HUES48 (cell line): ENCODE measurements at regions not wholly inside any gene's neighbourhood (a gene's known extent, or its start where the extent isn't known, plus 50 kb on each side); places are given as distances from the start of the nearest gene placed in this dataset.

ENCODE experiments used
- H3K27ac ChIP-seq: one replicate; pipeline ENCODE4 v1.7.0; 2013; ENCODE audit warnings: low read depth, low read length, inconsistent platforms
- H3K27me3 ChIP-seq: 2 replicates; pipeline ENCODE4 v1.6.1; 2013; ENCODE audit warnings: mild to moderate bottlenecking, low read length; ENCODE audit not compliant: control insufficient read depth, insufficient read depth
- H3K36me3 ChIP-seq: 2 replicates; pipeline ENCODE4 v1.6.1; 2013; ENCODE audit warnings: low read length; ENCODE audit not compliant: control insufficient read depth, insufficient read depth
- H3K4me1 ChIP-seq: 2 replicates; pipeline ENCODE4 v1.6.1; 2013; ENCODE audit warnings: mild to moderate bottlenecking, low read length; ENCODE audit not compliant: control insufficient read depth, insufficient read depth
- H3K4me3 ChIP-seq: 2 replicates; pipeline ENCODE4 v1.5.1; 2013; ENCODE audit warnings: mild to moderate bottlenecking, low read depth, low read length
- H3K9ac ChIP-seq: 2 replicates; pipeline ENCODE4 v1.6.1; 2013; ENCODE audit warnings: mild to moderate bottlenecking, low read depth, low read length, moderate library complexity
- H3K9me3 ChIP-seq: 2 replicates; pipeline ENCODE4 v1.6.1; 2013; ENCODE audit warnings: low read length; ENCODE audit not compliant: control insufficient read depth, insufficient read depth

DNA sequence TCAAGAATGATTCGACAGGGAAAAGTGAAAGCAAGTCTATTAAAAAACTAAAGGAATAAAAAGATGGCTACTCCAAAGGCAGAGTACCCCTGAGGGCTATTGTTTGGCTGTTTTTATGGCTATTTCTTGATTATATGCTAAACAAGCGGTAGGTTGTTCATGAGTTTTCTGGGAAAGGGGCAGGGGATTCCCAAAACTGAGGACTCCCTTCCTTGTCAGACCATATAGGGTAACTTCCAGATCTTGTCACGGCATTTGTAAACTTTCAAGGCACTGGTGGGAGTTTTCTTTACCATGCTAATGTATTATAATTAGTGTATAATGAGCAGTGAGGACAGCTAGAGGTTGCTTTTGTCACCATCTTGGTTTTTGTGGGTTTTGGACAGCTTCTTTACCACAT lies 474.9 kb upstream of the MC4R start:
- H3K9ac ChIP-seq = no peak overlapping the region
- no peaks in the 10 kb centered on the region for H3K36me3 ChIP-seq
- H3K27me3 ChIP-seq = no peaks in the 10 kb centered on the region
- no peaks in the 10 kb centered on the region for H3K9me3 ChIP-seq
- H3K4me1 ChIP-seq = peaks cover 11% of the 10 kb centered on the region; the same call in 1 of the 2 replicates
- no peak overlapping the region for H3K27ac ChIP-seq
- H3K4me3 ChIP-seq = no peak overlapping the region

DNA sequence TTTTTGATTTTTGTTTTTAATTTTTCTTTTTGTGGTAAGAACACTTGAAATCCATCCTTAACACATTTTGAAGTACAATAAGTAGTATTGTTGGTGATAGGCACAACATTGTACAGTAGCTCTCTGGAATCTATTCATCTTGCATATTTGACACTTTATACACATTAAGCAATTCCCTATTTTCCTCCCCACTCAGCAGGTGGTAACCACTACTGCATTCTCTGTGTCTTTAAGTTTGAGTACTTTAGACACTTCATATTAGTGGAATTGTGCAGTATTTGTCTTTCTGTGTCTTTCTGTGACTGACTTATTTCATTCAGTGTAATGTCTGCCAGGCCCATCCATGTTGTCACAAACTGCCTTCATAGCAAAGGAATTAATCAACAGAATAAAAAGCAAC lies 471.7 kb upstream of the CDH20 start:
- no peaks in the 10 kb centered on the region for H3K27me3 ChIP-seq
- no peak overlapping the region for H3K27ac ChIP-seq
- no peaks in the 10 kb centered on the region; the same call in 1 of the 2 replicates for H3K4me1 ChIP-seq
- no peaks in the 10 kb centered on the region for H3K36me3 ChIP-seq
- H3K9ac ChIP-seq = no peak overlapping the region
- H3K9me3 ChIP-seq = no peaks in the 10 kb centered on the region
- H3K4me3 ChIP-seq = no peak overlapping the region

DNA sequence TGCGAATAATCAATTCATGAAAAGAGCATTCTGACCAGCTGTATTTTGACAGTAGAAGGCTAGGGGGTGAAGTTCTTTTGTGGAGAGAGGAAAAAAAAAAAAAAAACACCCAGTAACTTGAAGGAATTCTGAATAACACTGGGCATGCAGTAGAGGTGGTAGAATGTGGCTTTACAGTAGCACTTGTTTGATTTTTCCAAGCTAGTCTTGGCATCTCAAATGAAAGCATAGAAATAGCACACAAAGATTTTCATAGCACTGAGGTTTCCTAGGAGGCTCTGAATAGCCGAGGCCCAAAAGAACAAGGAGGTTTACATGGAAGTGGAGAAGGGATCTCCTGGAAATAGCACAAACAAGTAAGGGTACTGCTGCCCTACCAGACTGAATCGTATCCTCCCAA lies 470.2 kb upstream of the CDH20 start:
- Histone ChIP-seq H3K4me1 (no peaks in the 10 kb centered on the region; the same call in 1 of the 2 replicates), H3K27ac (no peak overlapping the region), H3K4me3 (no peak overlapping the region), H3K36me3 (no peaks in the 10 kb centered on the region), H3K27me3 (no peaks in the 10 kb centered on the region), H3K9me3 (no peaks in the 10 kb centered on the region), H3K9ac (no peak overlapping the region)

DNA sequence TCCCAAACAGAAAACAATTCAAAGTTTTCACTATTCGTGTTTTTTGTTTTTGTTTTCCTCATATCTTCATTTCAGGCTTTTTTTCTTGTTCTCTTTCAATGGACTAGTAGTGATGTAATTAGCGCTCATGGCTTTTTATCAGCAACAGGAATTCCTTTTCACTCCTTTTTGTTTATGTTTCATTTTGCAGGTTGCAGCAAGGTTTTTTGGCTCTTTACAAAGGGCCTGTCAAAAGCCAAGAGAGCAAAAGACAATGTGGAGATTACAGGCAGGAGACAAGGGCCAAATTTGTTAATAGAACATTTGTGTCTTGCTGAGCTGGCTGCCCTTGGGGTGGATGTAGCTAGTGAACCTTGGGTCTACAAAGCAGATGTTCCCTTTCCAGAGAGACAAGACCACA lies 467.4 kb upstream of the CDH20 start:
- H3K4me1 ChIP-seq = no peaks in the 10 kb centered on the region
- no peaks in the 10 kb centered on the region for H3K9me3 ChIP-seq
- no peak overlapping the region for H3K9ac ChIP-seq
- no peaks in the 10 kb centered on the region for H3K27me3 ChIP-seq
- no peak overlapping the region for H3K27ac ChIP-seq
- no peaks in the 10 kb centered on the region for H3K36me3 ChIP-seq
- H3K4me3 ChIP-seq = no peak overlapping the region

DNA sequence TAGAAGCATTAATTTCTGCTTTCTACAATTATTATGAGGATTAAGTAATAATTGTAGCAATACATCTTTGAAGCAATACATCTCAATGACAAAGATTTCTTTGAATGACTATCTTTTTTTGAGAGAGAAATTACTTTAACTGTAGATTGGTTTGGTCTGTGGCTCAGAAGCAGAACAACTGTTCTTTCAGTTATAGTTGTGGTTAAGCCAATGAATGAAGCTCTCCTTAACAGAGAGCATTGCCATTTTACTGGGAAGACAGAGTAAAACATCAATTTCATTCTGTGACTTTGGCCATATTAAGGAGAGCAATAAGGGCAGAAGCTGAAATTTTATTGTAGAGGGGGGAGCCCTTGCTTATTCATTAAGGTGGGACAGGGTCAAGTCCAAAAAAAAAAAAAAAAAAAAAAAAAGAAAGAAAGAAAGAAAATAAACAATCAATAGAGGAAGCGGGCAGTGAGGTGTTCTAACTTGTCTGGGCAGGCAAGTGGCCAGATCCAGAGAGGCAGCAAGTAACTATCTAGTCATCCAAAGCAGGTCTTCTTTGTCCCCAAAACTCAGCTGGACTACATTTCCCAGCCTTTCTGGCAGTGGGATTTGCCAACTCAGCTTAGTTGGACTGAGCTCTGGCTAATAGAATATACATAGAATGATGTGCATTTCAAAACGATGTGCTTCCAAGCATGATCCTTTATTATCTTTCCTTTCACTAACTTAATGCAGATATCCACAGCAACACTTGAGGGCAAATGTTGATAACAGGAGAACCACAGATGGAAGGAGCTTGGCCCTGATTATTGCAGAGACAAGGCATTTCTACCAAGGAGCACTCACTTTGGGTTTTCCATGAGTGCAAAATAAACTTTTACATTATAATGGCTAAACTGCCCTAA lies 462.7 kb upstream of the CDH20 start:
- Histone ChIP-seq H3K9me3 (no peaks in the 10 kb centered on the region), H3K36me3 (no peaks in the 10 kb centered on the region), H3K9ac (no peak overlapping the region), H3K4me1 (no peaks in the 10 kb centered on the region), H3K27ac (no peak overlapping the region), H3K27me3 (no peaks in the 10 kb centered on the region), H3K4me3 (no peak overlapping the region)

DNA sequence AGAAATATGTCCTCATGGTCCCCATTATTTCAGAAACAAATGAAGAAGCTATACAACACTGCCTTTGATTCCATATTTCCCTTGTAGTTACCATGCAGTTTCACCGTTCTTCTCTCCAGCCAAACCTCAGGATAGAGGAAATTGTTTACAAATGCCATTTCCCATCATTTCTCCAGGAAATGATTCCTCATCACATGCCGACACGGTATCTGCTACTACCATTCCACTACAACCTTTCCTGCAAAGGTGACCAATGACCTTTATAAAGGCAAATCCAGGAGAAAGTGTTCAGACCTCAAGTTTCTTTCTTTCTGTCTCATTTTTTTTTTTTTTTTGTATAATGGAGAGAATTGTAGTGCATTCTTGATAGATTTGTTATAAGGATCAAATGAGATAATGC lies 460.8 kb upstream of the CDH20 start:
- H3K9ac ChIP-seq = no peak overlapping the region
- no peaks in the 10 kb centered on the region for H3K4me1 ChIP-seq
- no peak overlapping the region for H3K4me3 ChIP-seq
- no peaks in the 10 kb centered on the region for H3K27me3 ChIP-seq
- no peaks in the 10 kb centered on the region for H3K36me3 ChIP-seq
- H3K9me3 ChIP-seq = no peaks in the 10 kb centered on the region
- no peak overlapping the region for H3K27ac ChIP-seq

DNA sequence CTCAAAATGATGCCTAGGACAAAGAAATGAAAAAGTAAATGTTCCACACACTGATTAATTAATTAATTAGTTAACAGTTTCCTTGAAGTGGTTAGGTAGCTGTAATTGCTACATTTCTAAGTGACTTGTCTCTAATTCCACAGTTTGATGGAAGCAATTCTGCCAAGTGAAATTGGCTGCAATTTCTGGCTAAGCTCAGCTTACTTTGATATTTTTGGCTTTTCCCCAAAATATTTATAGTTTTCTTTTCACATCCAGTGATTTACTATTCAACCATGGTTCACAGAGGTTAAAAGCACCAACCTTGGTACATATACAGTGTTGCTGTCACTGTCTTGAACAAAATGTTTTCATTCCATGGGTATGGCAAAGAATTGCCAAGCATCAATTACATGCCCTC lies 459.5 kb upstream of the CDH20 start:
- Histone ChIP-seq H3K4me1 (no peaks in the 10 kb centered on the region), H3K36me3 (no peaks in the 10 kb centered on the region), H3K9me3 (no peaks in the 10 kb centered on the region), H3K27ac (no peak overlapping the region), H3K27me3 (no peaks in the 10 kb centered on the region), H3K9ac (no peak overlapping the region), H3K4me3 (no peak overlapping the region)

DNA sequence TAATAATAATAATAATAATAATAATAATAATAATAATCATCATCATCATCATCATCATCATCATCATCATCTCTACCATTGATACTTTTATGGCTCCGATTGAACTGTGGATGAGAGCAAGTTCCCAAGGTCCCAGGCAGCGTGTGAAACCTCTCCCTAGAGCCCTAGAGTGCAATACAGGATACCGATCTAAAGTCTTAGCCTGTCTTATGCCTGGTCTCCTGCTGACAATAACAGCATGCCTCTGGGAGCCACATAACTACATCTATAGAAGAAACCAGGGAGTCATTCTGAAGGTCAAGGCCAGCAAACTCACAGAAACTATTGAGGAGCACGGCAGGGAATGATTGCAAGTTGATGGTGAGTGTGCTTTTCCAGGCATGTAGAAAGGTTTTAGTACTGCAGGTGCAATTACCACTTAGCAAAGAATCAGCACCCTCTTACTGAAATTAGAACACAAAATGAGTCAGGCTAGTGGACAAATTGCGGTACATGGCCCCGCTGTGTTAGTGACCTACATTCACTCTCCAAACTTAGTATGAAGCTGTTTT lies 457.2 kb upstream of the CDH20 start:
- Histone ChIP-seq H3K4me3 (no peak overlapping the region), H3K4me1 (no peaks in the 10 kb centered on the region), H3K9me3 (no peaks in the 10 kb centered on the region), H3K27me3 (no peaks in the 10 kb centered on the region), H3K27ac (no peak overlapping the region), H3K36me3 (no peaks in the 10 kb centered on the region), H3K9ac (no peak overlapping the region)

DNA sequence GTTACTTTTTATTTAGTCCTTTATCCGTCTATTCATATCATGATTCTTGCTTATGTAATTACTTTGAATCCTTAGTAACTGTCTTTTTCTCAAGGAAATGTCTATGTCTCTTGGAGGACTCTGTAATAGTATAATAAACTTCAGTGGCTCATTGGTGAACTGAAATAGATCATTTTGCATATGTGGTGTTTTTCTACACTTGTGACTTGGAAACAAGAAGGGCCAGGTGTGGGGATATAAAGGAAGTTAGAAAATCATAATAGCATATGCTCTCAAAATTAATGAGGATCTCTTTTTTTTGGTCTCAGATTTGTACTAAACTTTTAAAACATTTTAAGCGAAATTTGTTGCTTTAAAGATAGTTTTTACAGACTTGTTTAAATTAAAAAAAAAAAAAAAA lies 453.0 kb upstream of the CDH20 start:
- Histone ChIP-seq H3K27ac (no peak overlapping the region), H3K27me3 (no peaks in the 10 kb centered on the region), H3K4me1 (no peaks in the 10 kb centered on the region), H3K9ac (no peak overlapping the region), H3K9me3 (no peaks in the 10 kb centered on the region), H3K4me3 (no peak overlapping the region), H3K36me3 (no peaks in the 10 kb centered on the region)

DNA sequence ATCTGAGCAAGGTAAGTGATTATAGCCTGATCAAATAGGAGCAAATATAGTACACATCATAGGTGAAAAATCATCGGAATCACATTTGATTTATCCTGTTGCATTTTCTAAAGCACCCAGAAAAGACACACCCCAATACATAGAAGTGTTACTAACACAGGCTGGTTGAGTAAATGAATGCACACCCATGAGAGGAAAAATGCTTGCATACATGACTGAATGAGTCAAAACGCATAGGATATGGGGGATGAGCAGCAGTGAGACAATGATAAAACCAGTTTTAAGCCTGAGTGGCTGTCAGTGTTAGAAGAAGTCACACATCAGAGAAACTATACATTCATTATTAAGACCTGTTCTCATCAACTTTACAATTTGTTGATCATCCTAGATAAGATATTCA lies 449.6 kb upstream of the CDH20 start:
- Histone ChIP-seq H3K27ac (no peak overlapping the region), H3K36me3 (no peaks in the 10 kb centered on the region), H3K4me3 (no peak overlapping the region), H3K4me1 (no peaks in the 10 kb centered on the region), H3K9me3 (no peaks in the 10 kb centered on the region), H3K27me3 (no peaks in the 10 kb centered on the region), H3K9ac (no peak overlapping the region)

DNA sequence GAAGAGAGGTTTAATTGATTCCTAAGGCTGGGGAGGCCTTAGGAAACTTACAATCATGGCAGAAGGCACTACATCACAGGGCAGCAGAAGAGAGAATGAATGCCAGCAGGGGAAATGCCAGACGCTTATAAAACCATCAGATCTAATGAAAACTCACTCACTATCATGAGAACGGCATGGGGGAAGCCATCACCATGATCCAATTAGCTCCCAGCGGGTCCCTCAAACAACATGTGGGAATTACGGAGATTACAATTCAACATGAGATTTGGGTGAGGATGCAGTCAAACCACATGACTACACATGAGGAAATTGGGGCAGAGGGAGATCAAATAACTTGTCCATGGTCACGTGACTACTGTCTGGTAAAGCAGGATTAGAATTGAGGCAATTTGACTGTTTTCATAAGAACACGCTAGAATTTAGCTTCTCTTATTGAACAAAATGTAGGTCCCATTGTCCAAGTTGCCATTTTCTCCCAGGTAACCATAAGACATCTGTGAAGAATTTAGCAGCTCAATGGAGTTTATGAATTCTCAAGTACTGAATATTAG lies 445.1 kb upstream of the CDH20 start:
- Histone ChIP-seq H3K27ac (no peak overlapping the region), H3K9me3 (no peaks in the 10 kb centered on the region), H3K4me3 (no peak overlapping the region), H3K9ac (no peak overlapping the region), H3K36me3 (no peaks in the 10 kb centered on the region), H3K27me3 (no peaks in the 10 kb centered on the region), H3K4me1 (no peaks in the 10 kb centered on the region)
